SK-N-SH (cell line): ENCODE measurements at regions not wholly inside any gene's neighbourhood (a gene's known extent, or its start where the extent isn't known, plus 50 kb on each side); places are given as distances from the start of the nearest gene placed in this dataset.

Experiments used
- CHD2 ChIP-seq: fragments of 150-350 bp; IDR thresholded peaks from 2 replicates; pipeline ENCODE4 v1.6.1; 2018; ENCODE audit warnings: low read length; ENCODE audit not compliant: partially characterized antibody
- EP300 ChIP-seq, 2 experiments: IDR thresholded peaks; 2 replicates each; pipeline versions ENCODE4 v1.4.0 to v1.6.1; 2012; ENCODE audit warnings: borderline replicate concordance in 1 of 2, low read depth in 1 of 2, low read length in 1 of 2
- FOXJ3 ChIP-seq: sonication (generic); formaldehyde crosslinking; IDR thresholded peaks from 2 replicates; pipeline ENCODE4 v1.5.1; 2020; ENCODE audit warnings: mild to moderate bottlenecking, missing genetic modification reagents
- FOXM1 ChIP-seq: IDR thresholded peaks from 2 replicates; pipeline ENCODE4 v1.4.0; 2012; ENCODE audit warnings: low read depth, mild to moderate bottlenecking
- GABPA ChIP-seq: IDR thresholded peaks from 2 replicates; pipeline ENCODE4 v1.4.0; 2012; ENCODE audit warnings: low read depth, mild to moderate bottlenecking
- JUND ChIP-seq: IDR thresholded peaks from 2 replicates; pipeline ENCODE4 v1.4.0; 2012
- POLR2AphosphoS5 ChIP-seq: IDR thresholded peaks from 2 replicates; pipeline ENCODE4 v1.6.1; 2012; ENCODE audit warnings: low read depth, low read length
- RAD21 ChIP-seq: IDR thresholded peaks from 2 replicates; pipeline ENCODE4 v1.6.1; 2012; ENCODE audit warnings: mild to moderate bottlenecking, low read length
- TF ChIP-seq, protein P1 (sequence below): fragments of 200-600 bp; sonication (generic); IDR thresholded peaks from 2 replicates; pipeline ENCODE4 v1.6.1; 2017; ENCODE audit warnings: antibody characterized with exemption, mild to moderate bottlenecking, moderate library complexity
- TF ChIP-seq, protein P2 (sequence below): IDR thresholded peaks from 2 replicates; pipeline ENCODE4 v1.4.0; 2012; ENCODE audit warnings: low read depth, borderline replicate concordance
- TF ChIP-seq, protein P3 (sequence below): IDR thresholded peaks from 2 replicates; pipeline ENCODE4 v1.4.0; 2012; ENCODE audit warnings: low read depth
- TF ChIP-seq, protein P4 (sequence below): IDR thresholded peaks from 2 replicates; pipeline ENCODE4 v1.6.1; 2012; ENCODE audit warnings: mild to moderate bottlenecking, low read depth, low read length, moderate library complexity

DNA sequence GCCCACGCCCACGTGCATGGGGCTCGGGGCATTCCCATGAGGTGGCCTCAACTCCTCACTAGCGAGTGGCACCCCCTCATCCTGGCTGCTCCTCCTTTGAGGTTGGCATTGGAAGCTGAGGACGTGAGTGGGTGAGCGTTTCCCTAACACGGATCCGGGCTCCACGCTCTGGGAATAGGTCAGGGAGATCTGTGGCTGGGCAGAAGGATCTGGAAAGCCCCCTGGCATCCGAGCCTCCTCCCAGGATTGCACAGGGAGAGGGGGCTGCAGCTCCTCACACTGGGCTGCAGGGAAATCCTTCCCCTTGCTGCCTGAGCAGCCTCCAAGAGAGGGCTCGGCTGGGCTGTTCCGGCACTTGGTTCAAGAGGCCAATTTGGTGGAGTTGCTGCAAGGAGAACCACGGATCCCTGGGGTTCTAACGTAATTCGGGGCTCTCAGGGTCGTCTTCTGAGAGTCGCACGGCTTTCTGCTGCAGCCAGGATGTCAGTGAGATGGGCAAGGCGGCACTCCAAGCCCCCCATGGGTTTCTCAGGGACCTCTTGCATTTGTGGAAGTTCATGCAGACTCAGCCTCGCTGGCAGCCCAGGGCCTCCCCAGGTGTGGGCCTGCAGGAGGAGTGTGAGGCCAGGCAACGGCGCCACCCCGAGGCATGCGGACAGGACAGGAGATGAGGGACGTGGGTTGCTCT lies 1119.0 kb downstream of the BRD1 start:
- TF ChIP-seq, protein P1, sequence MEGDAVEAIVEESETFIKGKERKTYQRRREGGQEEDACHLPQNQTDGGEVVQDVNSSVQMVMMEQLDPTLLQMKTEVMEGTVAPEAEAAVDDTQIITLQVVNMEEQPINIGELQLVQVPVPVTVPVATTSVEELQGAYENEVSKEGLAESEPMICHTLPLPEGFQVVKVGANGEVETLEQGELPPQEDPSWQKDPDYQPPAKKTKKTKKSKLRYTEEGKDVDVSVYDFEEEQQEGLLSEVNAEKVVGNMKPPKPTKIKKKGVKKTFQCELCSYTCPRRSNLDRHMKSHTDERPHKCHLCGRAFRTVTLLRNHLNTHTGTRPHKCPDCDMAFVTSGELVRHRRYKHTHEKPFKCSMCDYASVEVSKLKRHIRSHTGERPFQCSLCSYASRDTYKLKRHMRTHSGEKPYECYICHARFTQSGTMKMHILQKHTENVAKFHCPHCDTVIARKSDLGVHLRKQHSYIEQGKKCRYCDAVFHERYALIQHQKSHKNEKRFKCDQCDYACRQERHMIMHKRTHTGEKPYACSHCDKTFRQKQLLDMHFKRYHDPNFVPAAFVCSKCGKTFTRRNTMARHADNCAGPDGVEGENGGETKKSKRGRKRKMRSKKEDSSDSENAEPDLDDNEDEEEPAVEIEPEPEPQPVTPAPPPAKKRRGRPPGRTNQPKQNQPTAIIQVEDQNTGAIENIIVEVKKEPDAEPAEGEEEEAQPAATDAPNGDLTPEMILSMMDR: no peak
- TF ChIP-seq CHD2: no peak
- no peak for TF ChIP-seq JUND
- TF ChIP-seq, protein P2, sequence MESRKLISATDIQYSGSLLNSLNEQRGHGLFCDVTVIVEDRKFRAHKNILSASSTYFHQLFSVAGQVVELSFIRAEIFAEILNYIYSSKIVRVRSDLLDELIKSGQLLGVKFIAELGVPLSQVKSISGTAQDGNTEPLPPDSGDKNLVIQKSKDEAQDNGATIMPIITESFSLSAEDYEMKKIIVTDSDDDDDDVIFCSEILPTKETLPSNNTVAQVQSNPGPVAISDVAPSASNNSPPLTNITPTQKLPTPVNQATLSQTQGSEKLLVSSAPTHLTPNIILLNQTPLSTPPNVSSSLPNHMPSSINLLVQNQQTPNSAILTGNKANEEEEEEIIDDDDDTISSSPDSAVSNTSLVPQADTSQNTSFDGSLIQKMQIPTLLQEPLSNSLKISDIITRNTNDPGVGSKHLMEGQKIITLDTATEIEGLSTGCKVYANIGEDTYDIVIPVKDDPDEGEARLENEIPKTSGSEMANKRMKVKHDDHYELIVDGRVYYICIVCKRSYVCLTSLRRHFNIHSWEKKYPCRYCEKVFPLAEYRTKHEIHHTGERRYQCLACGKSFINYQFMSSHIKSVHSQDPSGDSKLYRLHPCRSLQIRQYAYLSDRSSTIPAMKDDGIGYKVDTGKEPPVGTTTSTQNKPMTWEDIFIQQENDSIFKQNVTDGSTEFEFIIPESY: no peak
- no peak for TF ChIP-seq RAD21
- no peak for TF ChIP-seq GABPA
- TF ChIP-seq, protein P3, sequence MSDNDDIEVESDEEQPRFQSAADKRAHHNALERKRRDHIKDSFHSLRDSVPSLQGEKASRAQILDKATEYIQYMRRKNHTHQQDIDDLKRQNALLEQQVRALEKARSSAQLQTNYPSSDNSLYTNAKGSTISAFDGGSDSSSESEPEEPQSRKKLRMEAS: no peak
- no peak for TF ChIP-seq POLR2AphosphoS5
- TF ChIP-seq, protein P4, sequence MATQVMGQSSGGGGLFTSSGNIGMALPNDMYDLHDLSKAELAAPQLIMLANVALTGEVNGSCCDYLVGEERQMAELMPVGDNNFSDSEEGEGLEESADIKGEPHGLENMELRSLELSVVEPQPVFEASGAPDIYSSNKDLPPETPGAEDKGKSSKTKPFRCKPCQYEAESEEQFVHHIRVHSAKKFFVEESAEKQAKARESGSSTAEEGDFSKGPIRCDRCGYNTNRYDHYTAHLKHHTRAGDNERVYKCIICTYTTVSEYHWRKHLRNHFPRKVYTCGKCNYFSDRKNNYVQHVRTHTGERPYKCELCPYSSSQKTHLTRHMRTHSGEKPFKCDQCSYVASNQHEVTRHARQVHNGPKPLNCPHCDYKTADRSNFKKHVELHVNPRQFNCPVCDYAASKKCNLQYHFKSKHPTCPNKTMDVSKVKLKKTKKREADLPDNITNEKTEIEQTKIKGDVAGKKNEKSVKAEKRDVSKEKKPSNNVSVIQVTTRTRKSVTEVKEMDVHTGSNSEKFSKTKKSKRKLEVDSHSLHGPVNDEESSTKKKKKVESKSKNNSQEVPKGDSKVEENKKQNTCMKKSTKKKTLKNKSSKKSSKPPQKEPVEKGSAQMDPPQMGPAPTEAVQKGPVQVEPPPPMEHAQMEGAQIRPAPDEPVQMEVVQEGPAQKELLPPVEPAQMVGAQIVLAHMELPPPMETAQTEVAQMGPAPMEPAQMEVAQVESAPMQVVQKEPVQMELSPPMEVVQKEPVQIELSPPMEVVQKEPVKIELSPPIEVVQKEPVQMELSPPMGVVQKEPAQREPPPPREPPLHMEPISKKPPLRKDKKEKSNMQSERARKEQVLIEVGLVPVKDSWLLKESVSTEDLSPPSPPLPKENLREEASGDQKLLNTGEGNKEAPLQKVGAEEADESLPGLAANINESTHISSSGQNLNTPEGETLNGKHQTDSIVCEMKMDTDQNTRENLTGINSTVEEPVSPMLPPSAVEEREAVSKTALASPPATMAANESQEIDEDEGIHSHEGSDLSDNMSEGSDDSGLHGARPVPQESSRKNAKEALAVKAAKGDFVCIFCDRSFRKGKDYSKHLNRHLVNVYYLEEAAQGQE: no peak
- TF ChIP-seq FOXM1: no peak
- TF ChIP-seq FOXJ3 (CRISPR knock-in tag): no peak
- no peak for TF ChIP-seq EP300 (IDR thresholded peaks at IDR 0.05; ENCODE audit: borderline replicate concordance in 1 of 2, low read depth in 1 of 2, low read length in 1 of 2)
